HCT116 (cell line): ENCODE measurements at regions not wholly inside any gene's neighbourhood (a gene's known extent, or its start where the extent isn't known, plus 50 kb on each side); places are given as distances from the start of the nearest gene placed in this dataset.

Experiments used
- ATAC-seq: fragments of 200-7000 bp; cut with Tn5 transposase; 2 replicates; pipeline ENCODE4 v1.9.1; 2020; ENCODE audit warnings: mild to moderate bottlenecking, moderate library complexity
- BruUV-seq: library from RNA; stranded (reverse); fragments of 400-500 nt; replicated peaks from 2 replicates; lab custom pipeline; 2021; lab: Mats Ljungman, UMichigan
- CTCF ChIA-PET: fragments of 300-600 bp; sonication (Branson Sonifier 250); formaldehyde crosslinking; loops from one replicate; lab custom pipeline; 2021; ENCODE audit warnings: antibody characterized with exemption; lab: Charles Lee
- POLR2A ChIA-PET: fragments of 300-600, 350-600 bp; sonication (Branson Sonifier 250); formaldehyde crosslinking; loops from one replicate; lab custom pipeline; 2021; ENCODE audit warnings: antibody characterized with exemption; lab: Charles Lee
- RAD21 ChIA-PET, 2 experiments: fragments of 300-600 bp; sonication (Branson Sonifier 250); formaldehyde crosslinking; loops; one replicate each; lab custom pipeline; 2023; ENCODE audit warnings: low total read pairs in 2 of 2; ENCODE audit not compliant: uncharacterized antibody in 2 of 2, unreplicated experiment in 2 of 2, low non-redundant PET in 1 of 2; lab: Charles Lee
- DNase-seq: peaks from one replicate; pipeline ENCODE4 v3.0.0-alpha.2; 2010; ENCODE audit warnings: low read depth, low spot score
- H2AFZ ChIP-seq: fragments of 200-600 bp; shearing (Covaris generic), sonication (generic); 2 replicates; pipeline ENCODE4 v1.6.1; 2017; ENCODE audit warnings: low read depth, mixed run types, mixed read lengths, antibody characterized with exemption, low read length; ENCODE audit not compliant: poor library complexity, severe bottlenecking
- H3K27ac ChIP-seq: 2 replicates; pipeline ENCODE4 v1.5.1; 2012; ENCODE audit warnings: low read depth, low read length
- H3K27me3 ChIP-seq: fragments of 200-600 bp; sonication (generic); 2 replicates; pipeline ENCODE4 v1.6.1; 2016; ENCODE audit warnings: mixed run types, low read length, mixed read lengths; ENCODE audit not compliant: insufficient read depth
- H3K36me3 ChIP-seq, 2 experiments: fragments of 200-500 bp in 1 of 2; fragments of 200-600 bp in 1 of 2; sonication (Bioruptor generic) in 1 of 2; sonication (generic) in 1 of 2; 2 replicates each; pipeline versions ENCODE4 v1.5.1 to v1.6.1; 2014 to 2016; ENCODE audit warnings: low read length in 2 of 2, inconsistent platforms in 1 of 2, mixed read lengths in 1 of 2, mixed run types in 1 of 2; ENCODE audit not compliant: insufficient read depth in 2 of 2, control insufficient read depth in 1 of 2
- H3K4me1 ChIP-seq, 2 experiments: fragments of 200-600 bp in 1 of 2; sonication (generic) in 1 of 2; 2 replicates each; pipeline versions ENCODE4 v1.5.1 to v1.6.1; 2012 to 2017; ENCODE audit warnings: low read length in 2 of 2, inconsistent platforms in 1 of 2, mild to moderate bottlenecking in 1 of 2, mixed read lengths in 1 of 2, mixed run types in 1 of 2, moderate library complexity in 1 of 2; ENCODE audit not compliant: insufficient read depth in 2 of 2, control insufficient read depth in 1 of 2
- H3K4me2 ChIP-seq: fragments of 200-600 bp; sonication (generic); 2 replicates; pipeline ENCODE4 v1.6.1; 2017; ENCODE audit warnings: mixed run types, low read length, mixed read lengths
- H3K4me3 ChIP-seq, 2 experiments: fragments of 200-600 bp in 1 of 2; sonication (generic) in 1 of 2; replicated peaks in 1 of 2; 2 replicates each; pipeline ENCODE4 v1.5.1; 2011 to 2016; ENCODE audit warnings: low read length in 2 of 2, control low read depth in 1 of 2, low read depth in 1 of 2, mild to moderate bottlenecking in 1 of 2, mixed read lengths in 1 of 2, mixed run types in 1 of 2
- H3K79me2 ChIP-seq: fragments of 200-600 bp; sonication (generic); 2 replicates; pipeline ENCODE4 v1.6.1; 2017; ENCODE audit warnings: mild to moderate bottlenecking, mixed run types, low read length, moderate library complexity, mixed read lengths; ENCODE audit not compliant: insufficient read depth
- H3K9ac ChIP-seq: fragments of 200-600 bp; sonication (generic); 2 replicates; pipeline ENCODE4 v1.6.1; 2016; ENCODE audit warnings: low read length, mixed read lengths
- H3K9me2 ChIP-seq: fragments of 200-600 bp; sonication (generic), shearing (Covaris generic); 2 replicates; pipeline ENCODE4 v1.6.1; 2017; ENCODE audit warnings: mixed run types, mild to moderate bottlenecking, moderate library complexity; ENCODE audit not compliant: insufficient read depth
- H3K9me3 ChIP-seq, 2 experiments: fragments of 200-500 bp in 1 of 2; fragments of 200-600 bp in 1 of 2; sonication (Bioruptor generic) in 1 of 2; sonication (generic) in 1 of 2; 2 replicates each; pipeline ENCODE4 v1.6.1; 2014 to 2017; ENCODE audit warnings: low read length in 2 of 2, mixed read lengths in 2 of 2, inconsistent platforms in 1 of 2, low read depth in 1 of 2, mild to moderate bottlenecking in 1 of 2, mixed run types in 1 of 2, moderate library complexity in 1 of 2; ENCODE audit not compliant: control insufficient read depth in 1 of 2, insufficient read depth in 1 of 2
- H4K20me1 ChIP-seq: fragments of 200-600 bp; sonication (generic), shearing (Covaris generic); 2 replicates; pipeline ENCODE4 v1.6.1; 2017; ENCODE audit warnings: mixed run types, mild to moderate bottlenecking, moderate library complexity; ENCODE audit not compliant: insufficient read depth
- CEBPB ChIP-seq: IDR thresholded peaks from 2 replicates; pipeline ENCODE4 v1.6.1; 2012; ENCODE audit warnings: low read depth
- ELF1 ChIP-seq: IDR thresholded peaks from 2 replicates; pipeline ENCODE4 v1.6.1; 2012; ENCODE audit warnings: low read depth, borderline replicate concordance
- JUND ChIP-seq: IDR thresholded peaks from 2 replicates; pipeline ENCODE4 v1.6.1; 2012
- POLR2AphosphoS5 ChIP-seq: IDR thresholded peaks from 2 replicates; pipeline ENCODE4 v1.6.1; 2011; ENCODE audit warnings: mild to moderate bottlenecking, low read depth, low read length, moderate library complexity
- RAD21 ChIP-seq: IDR thresholded peaks from 2 replicates; pipeline ENCODE4 v1.6.1; 2012; ENCODE audit warnings: low read depth, mild to moderate bottlenecking
- TCF7L2 ChIP-seq: IDR thresholded peaks from 2 replicates; pipeline ENCODE4 v1.7.0; 2011; ENCODE audit warnings: borderline replicate concordance, inconsistent platforms; ENCODE audit not compliant: insufficient read depth, insufficient read length; ENCODE audit errors: extremely low read depth
- ZFX ChIP-seq: fragments of 450-650 bp; IDR thresholded peaks from 2 replicates; pipeline ENCODE4 v1.6.1; 2017
- intact Hi-C: fragments of 100-400 bp; cut with micrococcal nuclease; formaldehyde crosslinking; loops from 2 replicates; pipeline ENCODE4 v1.10.0; 2022
- TF ChIP-seq, protein P1 (sequence below): IDR thresholded peaks from 2 replicates; pipeline ENCODE4 v1.6.1; 2012; ENCODE audit warnings: low read depth
- TF ChIP-seq, protein P2 (sequence below): IDR thresholded peaks from 2 replicates; pipeline ENCODE4 v1.6.1; 2011; ENCODE audit warnings: mild to moderate bottlenecking, low read length, moderate library complexity; ENCODE audit not compliant: insufficient replicate concordance; ENCODE audit errors: extremely low read depth
- TF ChIP-seq, protein P3 (sequence below): IDR thresholded peaks from 2 replicates; pipeline ENCODE4 v1.6.1; 2012
- TF ChIP-seq, protein P4 (sequence below), 3 experiments: fragments of 200-600 bp in 1 of 3; sonication (generic) in 1 of 3; IDR thresholded peaks in 2 of 3; conservative IDR thresholded peaks in 1 of 3; 2 replicates each; pipeline ENCODE4 v1.5.1; 2012 to 2017; ENCODE audit warnings: low read depth in 2 of 3, low read length in 2 of 3, antibody characterized with exemption in 1 of 3, borderline replicate concordance in 1 of 3, control low read depth in 1 of 3, mild to moderate bottlenecking in 1 of 3, mixed read lengths in 1 of 3, mixed run types in 1 of 3, moderate library complexity in 1 of 3; ENCODE audit not compliant: insufficient read depth in 1 of 3

DNA sequence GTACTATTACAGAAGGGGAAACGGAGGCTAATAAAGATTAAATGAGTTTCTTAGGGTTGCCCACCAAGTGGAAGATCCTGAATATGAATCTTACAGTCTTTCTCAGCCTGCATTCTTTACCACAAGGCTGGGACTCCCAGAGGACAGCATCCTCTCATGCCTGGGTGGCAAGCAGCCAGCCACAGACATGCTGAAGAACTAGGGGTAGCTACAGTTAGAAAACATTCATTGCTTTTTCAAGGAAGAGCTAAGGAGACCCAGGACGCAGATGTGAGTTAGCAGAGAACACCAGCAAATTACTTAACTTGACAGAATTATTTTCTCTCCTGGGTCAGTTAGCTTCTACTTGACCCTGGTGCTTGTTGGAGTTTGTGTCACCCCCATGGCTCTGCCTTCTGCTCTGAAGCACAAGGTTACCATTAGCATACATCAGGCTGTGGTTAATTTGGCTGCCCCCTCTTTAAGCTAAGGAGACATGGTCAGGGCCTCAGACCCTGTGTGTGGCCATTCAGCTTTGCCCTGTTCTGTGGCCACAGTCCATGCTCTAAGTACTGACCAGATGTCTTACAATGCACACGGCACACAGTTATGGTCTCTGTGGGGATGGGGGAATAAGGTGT is 132.3 kb upstream of the TNP1 start:
- CTCF ChIA-PET: no interaction called here

More for the DNA sequence above, 132.3 kb upstream of the TNP1 start:
- Histone ChIP-seq H3K9ac (no peak overlapping the region), H3K36me3 (no peaks in the 10 kb centered on the region), H2AFZ (no peak overlapping the region), H4K20me1 (no peaks in the 10 kb centered on the region), H3K27ac (no peak overlapping the region), H3K9me2 (no peaks in the 10 kb centered on the region), H3K4me3 (no peak overlapping the region), H3K79me2 (no peaks in the 10 kb centered on the region), H3K4me2 (no peak overlapping the region), H3K4me1 (no peaks in the 10 kb centered on the region), H3K9me3 (no peaks in the 10 kb centered on the region), H3K27me3 (peaks cover 70% of the 10 kb centered on the region)
- TF ChIP-seq, protein P1, sequence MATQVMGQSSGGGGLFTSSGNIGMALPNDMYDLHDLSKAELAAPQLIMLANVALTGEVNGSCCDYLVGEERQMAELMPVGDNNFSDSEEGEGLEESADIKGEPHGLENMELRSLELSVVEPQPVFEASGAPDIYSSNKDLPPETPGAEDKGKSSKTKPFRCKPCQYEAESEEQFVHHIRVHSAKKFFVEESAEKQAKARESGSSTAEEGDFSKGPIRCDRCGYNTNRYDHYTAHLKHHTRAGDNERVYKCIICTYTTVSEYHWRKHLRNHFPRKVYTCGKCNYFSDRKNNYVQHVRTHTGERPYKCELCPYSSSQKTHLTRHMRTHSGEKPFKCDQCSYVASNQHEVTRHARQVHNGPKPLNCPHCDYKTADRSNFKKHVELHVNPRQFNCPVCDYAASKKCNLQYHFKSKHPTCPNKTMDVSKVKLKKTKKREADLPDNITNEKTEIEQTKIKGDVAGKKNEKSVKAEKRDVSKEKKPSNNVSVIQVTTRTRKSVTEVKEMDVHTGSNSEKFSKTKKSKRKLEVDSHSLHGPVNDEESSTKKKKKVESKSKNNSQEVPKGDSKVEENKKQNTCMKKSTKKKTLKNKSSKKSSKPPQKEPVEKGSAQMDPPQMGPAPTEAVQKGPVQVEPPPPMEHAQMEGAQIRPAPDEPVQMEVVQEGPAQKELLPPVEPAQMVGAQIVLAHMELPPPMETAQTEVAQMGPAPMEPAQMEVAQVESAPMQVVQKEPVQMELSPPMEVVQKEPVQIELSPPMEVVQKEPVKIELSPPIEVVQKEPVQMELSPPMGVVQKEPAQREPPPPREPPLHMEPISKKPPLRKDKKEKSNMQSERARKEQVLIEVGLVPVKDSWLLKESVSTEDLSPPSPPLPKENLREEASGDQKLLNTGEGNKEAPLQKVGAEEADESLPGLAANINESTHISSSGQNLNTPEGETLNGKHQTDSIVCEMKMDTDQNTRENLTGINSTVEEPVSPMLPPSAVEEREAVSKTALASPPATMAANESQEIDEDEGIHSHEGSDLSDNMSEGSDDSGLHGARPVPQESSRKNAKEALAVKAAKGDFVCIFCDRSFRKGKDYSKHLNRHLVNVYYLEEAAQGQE: no peak
- no peak for TF ChIP-seq POLR2AphosphoS5
- TF ChIP-seq JUND: no peak
- TF ChIP-seq TCF7L2: no peak
- TF ChIP-seq CEBPB: no peak
- TF ChIP-seq, protein P2, sequence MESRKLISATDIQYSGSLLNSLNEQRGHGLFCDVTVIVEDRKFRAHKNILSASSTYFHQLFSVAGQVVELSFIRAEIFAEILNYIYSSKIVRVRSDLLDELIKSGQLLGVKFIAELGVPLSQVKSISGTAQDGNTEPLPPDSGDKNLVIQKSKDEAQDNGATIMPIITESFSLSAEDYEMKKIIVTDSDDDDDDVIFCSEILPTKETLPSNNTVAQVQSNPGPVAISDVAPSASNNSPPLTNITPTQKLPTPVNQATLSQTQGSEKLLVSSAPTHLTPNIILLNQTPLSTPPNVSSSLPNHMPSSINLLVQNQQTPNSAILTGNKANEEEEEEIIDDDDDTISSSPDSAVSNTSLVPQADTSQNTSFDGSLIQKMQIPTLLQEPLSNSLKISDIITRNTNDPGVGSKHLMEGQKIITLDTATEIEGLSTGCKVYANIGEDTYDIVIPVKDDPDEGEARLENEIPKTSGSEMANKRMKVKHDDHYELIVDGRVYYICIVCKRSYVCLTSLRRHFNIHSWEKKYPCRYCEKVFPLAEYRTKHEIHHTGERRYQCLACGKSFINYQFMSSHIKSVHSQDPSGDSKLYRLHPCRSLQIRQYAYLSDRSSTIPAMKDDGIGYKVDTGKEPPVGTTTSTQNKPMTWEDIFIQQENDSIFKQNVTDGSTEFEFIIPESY: no peak
- no peak for TF ChIP-seq RAD21
- no peak for TF ChIP-seq ZFX
- TF ChIP-seq, protein P3, sequence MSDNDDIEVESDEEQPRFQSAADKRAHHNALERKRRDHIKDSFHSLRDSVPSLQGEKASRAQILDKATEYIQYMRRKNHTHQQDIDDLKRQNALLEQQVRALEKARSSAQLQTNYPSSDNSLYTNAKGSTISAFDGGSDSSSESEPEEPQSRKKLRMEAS: no peak
- TF ChIP-seq ELF1: no peak
- TF ChIP-seq, protein P4, sequence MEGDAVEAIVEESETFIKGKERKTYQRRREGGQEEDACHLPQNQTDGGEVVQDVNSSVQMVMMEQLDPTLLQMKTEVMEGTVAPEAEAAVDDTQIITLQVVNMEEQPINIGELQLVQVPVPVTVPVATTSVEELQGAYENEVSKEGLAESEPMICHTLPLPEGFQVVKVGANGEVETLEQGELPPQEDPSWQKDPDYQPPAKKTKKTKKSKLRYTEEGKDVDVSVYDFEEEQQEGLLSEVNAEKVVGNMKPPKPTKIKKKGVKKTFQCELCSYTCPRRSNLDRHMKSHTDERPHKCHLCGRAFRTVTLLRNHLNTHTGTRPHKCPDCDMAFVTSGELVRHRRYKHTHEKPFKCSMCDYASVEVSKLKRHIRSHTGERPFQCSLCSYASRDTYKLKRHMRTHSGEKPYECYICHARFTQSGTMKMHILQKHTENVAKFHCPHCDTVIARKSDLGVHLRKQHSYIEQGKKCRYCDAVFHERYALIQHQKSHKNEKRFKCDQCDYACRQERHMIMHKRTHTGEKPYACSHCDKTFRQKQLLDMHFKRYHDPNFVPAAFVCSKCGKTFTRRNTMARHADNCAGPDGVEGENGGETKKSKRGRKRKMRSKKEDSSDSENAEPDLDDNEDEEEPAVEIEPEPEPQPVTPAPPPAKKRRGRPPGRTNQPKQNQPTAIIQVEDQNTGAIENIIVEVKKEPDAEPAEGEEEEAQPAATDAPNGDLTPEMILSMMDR (IDR thresholded peaks at IDR 0.05 in 2 of 3, conservative IDR thresholded peaks at IDR 0.05 in 1 of 3; ENCODE audit: borderline replicate concordance in 1 of 3, insufficient read depth in 1 of 3, low read depth in 2 of 3, low read length in 2 of 3): no peak
- no peak for DNase-seq
- intact Hi-C loops: no loop called here
- RAD21 ChIA-PET: no interaction called here
- POLR2A ChIA-PET: no interaction called here
- ATAC-seq: no peak
- BruUV-seq: no TSS peak
